Upper lobe of left lung (tissue), 6 donors: ENCODE measurements at regions not wholly inside any gene's neighbourhood (a gene's known extent, or its start where the extent isn't known, plus 50 kb on each side); places are given as distances from the start of the nearest gene placed in this dataset.

ENCODE experiments used
- ATAC-seq, 2 donors: fragments of 200-7000 bp; cut with Tn5 transposase; one replicate each; pipeline ENCODE4 v1.9.1; 2022; ENCODE audit warnings: mild to moderate bottlenecking in 2 of 2, moderate library complexity in 2 of 2; ENCODE audit not compliant: low FRiP score in 2 of 2
- DNase-seq, 2 donors: peaks; one replicate each; pipeline ENCODE4 v3.0.0-alpha.2; 2019 to 2020
- H3K27ac ChIP-seq, 4 donors: fragments of 200-600 bp; sonication (generic); one replicate each; pipeline ENCODE4 v1.5.1; 2016 to 2019
- H3K27me3 ChIP-seq, 4 donors: fragments of 200-600 bp; sonication (generic); one replicate each; pipeline ENCODE4 v1.5.1; 2017 to 2019
- H3K36me3 ChIP-seq, 4 donors: fragments of 200-600 bp; sonication (generic); one replicate each; pipeline ENCODE4 v1.5.1; 2016 to 2019
- H3K4me1 ChIP-seq, 4 donors: fragments of 200-600 bp; sonication (generic); one replicate each; pipeline ENCODE4 v1.5.1; 2018 to 2019
- H3K4me3 ChIP-seq, 4 donors: fragments of 200-600 bp; sonication (generic); one replicate each; pipeline ENCODE4 v1.5.1; 2017 to 2019; ENCODE audit warnings: mild to moderate bottlenecking in 2 of 4, moderate library complexity in 1 of 4
- H3K9me3 ChIP-seq, 4 donors: fragments of 200-600 bp; sonication (generic); one replicate each; pipeline ENCODE4 v1.5.1; 2018 to 2019
- EP300 ChIP-seq, 4 donors: sonication (generic); formaldehyde crosslinking; IDR thresholded peaks; one replicate each; pipeline ENCODE4 v1.5.1; 2017; ENCODE audit warnings: antibody characterized with exemption in 4 of 4, control low read depth in 2 of 4
- POLR2A ChIP-seq, 4 donors: fragments of 450-650 bp; IDR thresholded peaks; one replicate each; pipeline ENCODE4 v1.5.1; 2016 to 2017; ENCODE audit warnings: antibody characterized with exemption in 4 of 4, mild to moderate bottlenecking in 2 of 4
- POLR2AphosphoS5 ChIP-seq, 2 donors: sonication (generic); formaldehyde crosslinking; IDR thresholded peaks; one replicate each; pipeline ENCODE4 v1.5.1; 2017; ENCODE audit warnings: antibody characterized with exemption in 2 of 2
- WGBS, 2 donors: methylation state at CpG; one replicate each; pipeline ENCODE4 v1.1.5; 2017 to 2018; 5-methylcytosine and 5-hydroxymethylcytosine counted together
- TF ChIP-seq, protein P1 (sequence below), 6 experiments: fragments of 450-650 bp in 4 of 6; fragments of 200-600 bp in 2 of 6; sonication (generic) in 2 of 6; IDR thresholded peaks; one replicate each; pipeline ENCODE4 v1.5.1; 2016 to 2019; ENCODE audit warnings: antibody characterized with exemption in 6 of 6
- donor health status: DM: no; HTN: no; CAD: no; lungs with moderate emphysema.
- donor health status: DM: no; HTN: yes; CAD: no; lungs with severe emphysema.

GRCh38 chr4:15341733-15342300 is 86.0 kb upstream of the C1QTNF7 start:
- DNase-seq (peak in 1 of 2 donors; percentile 64), ATAC-seq (no peak)
- H3K9me3 ChIP-seq: no peaks in the 10 kb centered on the region
- 88 to 94% methylated on average over 20 to 21 of the region's 21 CpGs for WGBS, 2 donors
- no peaks in the 10 kb centered on the region for H3K36me3 ChIP-seq
- H3K4me3 ChIP-seq: no peak overlapping the region
- no peaks in the 10 kb centered on the region for H3K27me3 ChIP-seq
- TF ChIP-seq, protein P1, sequence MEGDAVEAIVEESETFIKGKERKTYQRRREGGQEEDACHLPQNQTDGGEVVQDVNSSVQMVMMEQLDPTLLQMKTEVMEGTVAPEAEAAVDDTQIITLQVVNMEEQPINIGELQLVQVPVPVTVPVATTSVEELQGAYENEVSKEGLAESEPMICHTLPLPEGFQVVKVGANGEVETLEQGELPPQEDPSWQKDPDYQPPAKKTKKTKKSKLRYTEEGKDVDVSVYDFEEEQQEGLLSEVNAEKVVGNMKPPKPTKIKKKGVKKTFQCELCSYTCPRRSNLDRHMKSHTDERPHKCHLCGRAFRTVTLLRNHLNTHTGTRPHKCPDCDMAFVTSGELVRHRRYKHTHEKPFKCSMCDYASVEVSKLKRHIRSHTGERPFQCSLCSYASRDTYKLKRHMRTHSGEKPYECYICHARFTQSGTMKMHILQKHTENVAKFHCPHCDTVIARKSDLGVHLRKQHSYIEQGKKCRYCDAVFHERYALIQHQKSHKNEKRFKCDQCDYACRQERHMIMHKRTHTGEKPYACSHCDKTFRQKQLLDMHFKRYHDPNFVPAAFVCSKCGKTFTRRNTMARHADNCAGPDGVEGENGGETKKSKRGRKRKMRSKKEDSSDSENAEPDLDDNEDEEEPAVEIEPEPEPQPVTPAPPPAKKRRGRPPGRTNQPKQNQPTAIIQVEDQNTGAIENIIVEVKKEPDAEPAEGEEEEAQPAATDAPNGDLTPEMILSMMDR (IDR thresholded peaks at IDR 0.05): no peak
- TF ChIP-seq EP300 (IDR thresholded peaks at IDR 0.05): no peak
- no peak for TF ChIP-seq POLR2A (IDR thresholded peaks at IDR 0.05)
- no peak for TF ChIP-seq POLR2AphosphoS5 (IDR thresholded peaks at IDR 0.05)
- no peaks in the 10 kb centered on the region for H3K4me1 ChIP-seq
- H3K27ac ChIP-seq: peak overlapping the region in 1 of 4 donors; percentile 8

GRCh38 chr4:15343000-15343399 is 84.8 kb upstream of the C1QTNF7 start:
- no peaks in the 10 kb centered on the region for H3K9me3 ChIP-seq
- H3K27me3 ChIP-seq: no peaks in the 10 kb centered on the region
- H3K36me3 ChIP-seq: no peaks in the 10 kb centered on the region
- no peak overlapping the region for H3K27ac ChIP-seq
- 86 to 96% methylated on average over 4 of the region's 4 CpGs for WGBS, 2 donors
- no peak overlapping the region for H3K4me3 ChIP-seq
- no peaks in the 10 kb centered on the region for H3K4me1 ChIP-seq
- ATAC-seq (no peak), DNase-seq (no peak)
- no peak for TF ChIP-seq EP300 (IDR thresholded peaks at IDR 0.05)
- TF ChIP-seq POLR2AphosphoS5 (IDR thresholded peaks at IDR 0.05): no peak
- no peak for TF ChIP-seq POLR2A (IDR thresholded peaks at IDR 0.05)
- TF ChIP-seq, protein P1 (IDR thresholded peaks at IDR 0.05): no peak

DNA sequence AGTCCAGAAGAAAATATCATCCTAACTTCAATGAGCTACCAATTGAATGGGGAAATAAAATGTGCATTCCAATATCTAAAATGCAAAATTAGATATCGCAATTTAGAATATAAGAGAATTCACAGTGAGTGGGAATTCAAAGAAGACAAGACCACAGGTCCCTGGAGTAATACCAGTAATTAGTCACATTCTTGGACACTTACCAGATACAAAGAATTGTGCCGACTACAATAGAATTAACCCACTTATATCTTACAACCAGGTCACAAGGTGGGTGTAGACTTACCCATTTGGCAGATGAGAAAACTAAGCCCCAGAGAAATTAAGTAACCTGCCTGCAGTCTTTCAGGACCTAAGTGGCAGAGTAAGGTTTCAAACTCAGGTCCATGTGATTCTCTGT is 84.3 kb upstream of the C1QTNF7 start:
- no peaks in the 10 kb centered on the region for H3K36me3 ChIP-seq
- no peaks in the 10 kb centered on the region for H3K27me3 ChIP-seq
- no peak overlapping the region for H3K27ac ChIP-seq
- DNase-seq (no peak), ATAC-seq (no peak)
- no peaks in the 10 kb centered on the region for H3K4me1 ChIP-seq
- 25 to 41% methylated on average over 2 of the region's 2 CpGs for WGBS, 2 donors
- H3K4me3 ChIP-seq: no peak overlapping the region
- TF ChIP-seq EP300 (IDR thresholded peaks at IDR 0.05) (no peak), POLR2A (IDR thresholded peaks at IDR 0.05) (no peak), POLR2AphosphoS5 (IDR thresholded peaks at IDR 0.05) (no peak)
- TF ChIP-seq, protein P1 (IDR thresholded peaks at IDR 0.05): no peak
- H3K9me3 ChIP-seq: no peaks in the 10 kb centered on the region

DNA sequence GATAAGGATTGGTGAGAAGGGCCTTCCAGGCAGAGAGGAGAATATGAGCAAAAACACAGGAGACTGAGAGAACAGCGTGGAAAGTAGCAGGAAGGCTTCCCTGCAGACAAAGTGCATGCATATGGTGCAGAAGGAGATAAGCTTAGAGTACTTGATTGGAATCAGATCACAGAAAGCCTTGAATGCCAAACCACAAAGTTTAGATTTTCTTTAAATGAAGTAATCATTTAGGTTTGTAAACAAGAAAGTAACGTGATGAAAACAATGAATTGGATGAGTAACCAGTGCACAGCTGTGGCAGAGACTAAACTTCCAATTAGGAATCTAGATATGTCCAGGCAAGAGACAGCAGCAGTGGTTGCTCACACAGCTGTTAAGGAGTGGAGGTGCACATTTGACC is 83.8 kb upstream of the C1QTNF7 start:
- Histone ChIP-seq H3K9me3 (no peaks in the 10 kb centered on the region), H3K27me3 (no peaks in the 10 kb centered on the region), H3K27ac (no peak overlapping the region), H3K36me3 (no peaks in the 10 kb centered on the region), H3K4me3 (no peak overlapping the region), H3K4me1 (no peaks in the 10 kb centered on the region)
- TF ChIP-seq POLR2A (IDR thresholded peaks at IDR 0.05) (no peak), POLR2AphosphoS5 (IDR thresholded peaks at IDR 0.05) (no peak), EP300 (IDR thresholded peaks at IDR 0.05) (no peak)
- TF ChIP-seq, protein P1 (IDR thresholded peaks at IDR 0.05): no peak
- no peak for DNase-seq
- 45 to 48% methylated on average over 2 of the region's 2 CpGs for WGBS, 2 donors
- ATAC-seq: peak in 1 of 2 donors; percentile 55

- H3K27ac ChIP-seq: no peak overlapping the region
- WGBS, 2 donors: 56 to 68% methylated on average over 3 of the region's 3 CpGs
- H3K27me3 ChIP-seq: no peaks in the 10 kb centered on the region
- no peaks in the 10 kb centered on the region for H3K9me3 ChIP-seq
- ATAC-seq: no peak
- DNase-seq: no peak
- H3K36me3 ChIP-seq: no peaks in the 10 kb centered on the region
- no peak for TF ChIP-seq EP300 (IDR thresholded peaks at IDR 0.05)
- TF ChIP-seq, protein P1 (IDR thresholded peaks at IDR 0.05): no peak
- TF ChIP-seq POLR2AphosphoS5 (IDR thresholded peaks at IDR 0.05): no peak
- no peak for TF ChIP-seq POLR2A (IDR thresholded peaks at IDR 0.05)
- no peak overlapping the region for H3K4me3 ChIP-seq
- H3K4me1 ChIP-seq: peaks cover 0 to 3% (median 0%) of the 10 kb centered on the region in 4 donors
Observed at GRCh38 chr4:15345134-15345533, 82.7 kb upstream of the C1QTNF7 start.
